WI38 (cell line): ENCODE measurements at regions not wholly inside any gene's neighbourhood (a gene's known extent, or its start where the extent isn't known, plus 50 kb on each side); places are given as distances from the start of the nearest gene placed in this dataset.

Source experiments
- H3K4me3 ChIP-seq: 2 replicates; pipeline ENCODE4 v1.5.1; 2011; ENCODE audit warnings: low read depth, mild to moderate bottlenecking, control low read depth, low read length
- TF ChIP-seq, protein P1 (sequence below): IDR thresholded peaks from 2 replicates; pipeline ENCODE4 v1.5.1; 2012; ENCODE audit warnings: low read depth, mild to moderate bottlenecking, control low read depth, low read length

- TF ChIP-seq, protein P1, sequence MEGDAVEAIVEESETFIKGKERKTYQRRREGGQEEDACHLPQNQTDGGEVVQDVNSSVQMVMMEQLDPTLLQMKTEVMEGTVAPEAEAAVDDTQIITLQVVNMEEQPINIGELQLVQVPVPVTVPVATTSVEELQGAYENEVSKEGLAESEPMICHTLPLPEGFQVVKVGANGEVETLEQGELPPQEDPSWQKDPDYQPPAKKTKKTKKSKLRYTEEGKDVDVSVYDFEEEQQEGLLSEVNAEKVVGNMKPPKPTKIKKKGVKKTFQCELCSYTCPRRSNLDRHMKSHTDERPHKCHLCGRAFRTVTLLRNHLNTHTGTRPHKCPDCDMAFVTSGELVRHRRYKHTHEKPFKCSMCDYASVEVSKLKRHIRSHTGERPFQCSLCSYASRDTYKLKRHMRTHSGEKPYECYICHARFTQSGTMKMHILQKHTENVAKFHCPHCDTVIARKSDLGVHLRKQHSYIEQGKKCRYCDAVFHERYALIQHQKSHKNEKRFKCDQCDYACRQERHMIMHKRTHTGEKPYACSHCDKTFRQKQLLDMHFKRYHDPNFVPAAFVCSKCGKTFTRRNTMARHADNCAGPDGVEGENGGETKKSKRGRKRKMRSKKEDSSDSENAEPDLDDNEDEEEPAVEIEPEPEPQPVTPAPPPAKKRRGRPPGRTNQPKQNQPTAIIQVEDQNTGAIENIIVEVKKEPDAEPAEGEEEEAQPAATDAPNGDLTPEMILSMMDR = no peak
- no peak overlapping the region for H3K4me3 ChIP-seq
Observed at GRCh38 chr2:129689653-129690448, 289.6 kb upstream of the RAB6C start.

DNA sequence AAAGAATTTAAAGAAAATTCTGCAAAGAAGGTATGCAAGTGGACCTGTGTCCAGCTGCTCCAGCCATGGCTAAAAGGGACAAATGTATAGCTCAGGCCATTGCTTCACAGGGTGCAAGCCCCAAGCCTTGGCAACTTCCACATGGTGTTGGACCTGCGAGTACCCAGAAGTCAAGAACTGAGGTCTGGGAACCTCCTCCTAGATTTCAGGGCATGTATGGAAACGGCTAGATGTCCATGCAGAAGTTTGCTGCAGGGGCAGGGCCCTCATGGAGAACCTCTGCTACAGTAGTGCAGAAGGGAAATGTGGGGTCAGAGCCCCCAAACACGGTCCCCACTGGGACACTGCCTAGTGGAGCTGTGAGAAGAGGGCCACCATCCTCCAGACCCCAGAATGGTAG is 284.0 kb upstream of the RAB6C start:
- H3K4me3 ChIP-seq = no peak overlapping the region
- TF ChIP-seq, protein P1 = no peak

GRCh38 chr2:129698593-129698992 is 280.9 kb upstream of the RAB6C start:
- TF ChIP-seq, protein P1 = no peak
- no peak overlapping the region for H3K4me3 ChIP-seq

GRCh38 chr2:129699781-129700573 is 279.5 kb upstream of the RAB6C start:
- TF ChIP-seq, protein P1 = no peak

GRCh38 chr2:129702416-129703176 is 276.9 kb upstream of the RAB6C start:
- no peak overlapping the region for H3K4me3 ChIP-seq

More at GRCh38 chr2:129699781-129700573, 279.5 kb upstream of the RAB6C start:
- no peak overlapping the region for H3K4me3 ChIP-seq

GRCh38 chr2:129705085-129705484 is 274.4 kb upstream of the RAB6C start:
- TF ChIP-seq, protein P1 = no peak
- H3K4me3 ChIP-seq = no peak overlapping the region

More at GRCh38 chr2:129702416-129703176, 276.9 kb upstream of the RAB6C start:
- TF ChIP-seq, protein P1 = no peak
